Hematopoietic multipotent progenitor cell (in vitro differentiated cells): ENCODE measurements at regions not wholly inside any gene's neighbourhood (a gene's known extent, or its start where the extent isn't known, plus 50 kb on each side); places are given as distances from the start of the nearest gene placed in this dataset.

ENCODE experiments used
- DNase-seq, 3 donors: peaks; one replicate each; pipeline ENCODE4 v3.0.0-alpha.2; 2011 to 2015; ENCODE audit warnings: low read depth in 2 of 3, low spot score in 2 of 3

DNA sequence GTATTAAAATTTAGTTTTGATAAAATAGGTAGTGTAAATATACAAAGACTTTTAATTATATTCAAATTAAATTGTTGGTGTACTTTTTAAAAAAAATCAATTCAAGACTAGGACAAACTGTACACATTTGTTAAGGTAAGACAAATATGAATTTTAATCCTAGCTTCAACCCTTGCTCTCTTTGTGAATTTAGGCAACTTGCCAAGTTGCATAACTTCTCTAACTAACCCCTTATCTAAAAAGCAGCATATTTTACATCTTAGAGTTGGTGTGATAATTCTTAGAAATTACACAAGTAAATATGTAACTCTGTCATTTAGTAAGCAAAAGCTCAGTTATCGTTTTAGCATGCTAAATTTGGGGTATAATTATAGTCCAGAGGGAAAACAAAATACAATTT lies 78.1 kb upstream of the FSTL5 start:
- peak in 1 of 3 donors; percentile 2 for DNase-seq

DNA sequence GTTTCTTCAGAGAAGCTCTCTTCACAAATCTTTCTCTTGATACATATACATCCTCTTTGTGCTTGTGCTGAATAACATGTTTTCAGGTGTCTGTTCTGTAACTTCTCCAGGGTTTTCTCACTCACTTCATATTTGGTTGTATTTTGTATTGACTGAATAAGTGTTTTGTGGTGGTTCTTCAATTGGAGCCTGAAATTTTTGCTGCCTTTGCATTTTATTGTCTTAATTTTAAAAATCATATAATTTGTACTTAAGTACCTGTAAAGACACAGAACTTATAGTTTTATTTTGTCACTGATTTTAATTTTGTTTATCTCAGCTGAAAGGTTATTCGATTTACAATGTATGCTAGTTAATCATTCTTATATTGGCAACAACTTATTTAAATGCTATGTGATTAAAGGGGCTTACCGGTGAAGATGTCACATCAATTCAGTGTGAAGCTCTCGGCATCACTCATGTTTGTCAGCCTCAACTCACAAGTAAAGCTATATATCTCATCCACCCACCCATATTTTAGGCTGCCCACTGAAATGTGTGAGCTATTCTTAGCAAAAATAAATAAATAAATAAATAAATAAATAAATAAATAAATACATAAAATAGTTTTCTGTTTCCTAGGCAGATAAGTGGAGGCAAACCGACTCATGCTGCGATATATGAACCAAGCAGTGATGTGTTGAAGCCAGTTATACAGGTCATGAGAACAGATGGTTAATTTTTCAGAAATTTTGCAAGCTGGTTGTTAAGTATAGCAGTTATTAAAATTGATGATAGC lies 76.4 kb upstream of the FSTL5 start:
- DNase-seq, result no peak

DNA sequence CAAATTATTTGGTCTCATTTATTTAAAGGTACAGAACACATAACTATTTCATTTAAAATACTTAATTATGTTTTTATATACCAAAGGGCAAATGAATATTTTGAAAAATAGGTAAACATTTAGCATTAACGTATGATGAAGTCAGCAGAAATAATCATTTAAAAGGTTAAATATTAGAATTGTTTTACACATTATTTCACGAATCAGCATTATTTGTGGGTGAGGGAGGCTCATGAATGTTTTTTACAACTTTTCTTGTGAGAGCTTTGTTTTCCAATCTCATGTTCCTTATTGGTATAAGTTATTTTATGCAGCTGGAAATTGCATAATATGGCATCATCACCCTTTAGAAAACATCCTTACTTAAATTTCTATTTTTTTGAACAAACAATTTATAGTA lies 73.9 kb upstream of the FSTL5 start:
- no peak for DNase-seq

DNA sequence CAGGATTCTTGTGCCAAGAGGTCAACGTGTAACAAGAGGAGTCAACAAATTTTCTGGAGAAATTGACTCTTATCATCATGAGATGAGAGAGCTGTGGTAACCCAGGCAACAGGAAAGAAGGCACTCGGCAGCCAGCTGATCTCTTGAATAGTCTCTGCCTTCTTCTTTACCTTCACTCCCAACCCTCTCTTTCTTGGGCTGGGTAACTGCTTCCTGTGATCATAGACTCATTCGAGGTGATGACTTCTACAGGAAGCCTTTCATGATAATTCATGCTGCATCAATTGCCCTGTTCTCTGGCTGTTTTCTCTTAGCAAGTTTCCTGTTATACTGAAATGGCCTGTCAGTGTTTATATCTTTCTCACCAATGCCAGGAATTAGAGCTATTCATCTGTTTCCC lies 70.8 kb upstream of the FSTL5 start:
- no peak for DNase-seq

DNA sequence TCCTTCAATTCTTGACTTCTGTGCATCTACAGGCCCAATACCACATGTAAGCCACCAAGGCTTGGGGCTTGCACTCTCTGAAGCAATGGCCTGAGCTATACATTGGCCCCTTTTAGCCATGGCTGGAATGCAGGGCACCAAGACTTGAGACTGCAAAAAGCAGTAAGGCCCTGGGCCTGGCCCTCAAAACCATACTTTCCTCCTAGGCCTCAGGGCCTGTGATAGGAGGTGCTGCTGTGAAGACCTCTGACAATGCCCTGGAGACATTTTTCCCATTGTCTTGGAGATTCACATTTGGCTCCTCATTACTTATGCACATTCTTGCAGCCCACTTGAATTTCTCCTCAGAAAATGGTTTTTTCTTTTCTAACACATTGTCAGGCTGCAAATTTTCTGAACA lies 68.5 kb upstream of the FSTL5 start:
- DNase-seq, result no peak

DNA sequence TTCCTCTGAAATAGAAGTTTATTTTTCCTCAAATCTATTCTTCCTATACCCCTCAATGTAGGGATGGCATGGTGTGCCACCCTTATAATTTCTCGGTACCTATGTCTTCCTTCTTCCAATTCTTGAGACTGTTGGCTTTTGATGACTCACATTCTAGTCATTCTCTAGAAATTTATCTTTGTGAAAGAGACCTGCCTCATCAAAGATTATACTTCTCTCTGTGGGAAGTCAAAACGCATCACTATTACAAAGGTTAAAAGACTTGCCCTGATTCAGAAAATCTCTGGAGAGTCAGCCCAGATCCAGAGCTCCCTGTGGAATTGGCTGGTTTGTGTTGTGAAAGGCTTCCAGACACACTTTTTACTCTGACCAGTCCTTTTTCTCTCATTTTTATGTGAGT lies 65.9 kb upstream of the FSTL5 start:
- DNase-seq, result no peak

DNA sequence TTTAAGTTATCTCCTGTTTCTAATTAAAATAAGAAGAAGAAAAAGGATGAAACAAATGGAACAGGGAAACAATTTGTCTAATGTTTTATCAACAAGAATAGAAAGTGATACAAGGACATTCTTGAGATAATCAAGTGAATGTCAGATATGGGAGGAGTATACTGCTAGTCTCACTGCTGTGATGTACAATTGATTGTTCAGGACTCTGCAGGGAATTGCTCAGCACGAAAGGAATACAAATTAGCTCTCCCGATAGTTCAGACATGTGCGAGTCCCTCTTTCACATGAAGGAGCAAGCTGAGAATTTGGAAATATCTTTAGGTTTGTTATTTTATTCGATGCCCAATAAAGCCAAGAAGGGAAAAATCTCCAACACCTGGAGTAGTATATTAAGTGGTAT lies 57.3 kb upstream of the FSTL5 start:
- DNase-seq, result no peak
